HG03378 (cell line): ENCODE measurements at regions not wholly inside any gene's neighbourhood (a gene's known extent, or its start where the extent isn't known, plus 50 kb on each side); places are given as distances from the start of the nearest gene placed in this dataset.

Experiments used
- ATAC-seq: cut with Tn5 transposase; IDR thresholded peaks from one replicate; pipeline ENCODE4 v1.9.1; 2021; ENCODE audit warnings: mild to moderate bottlenecking, moderate library complexity; ENCODE audit not compliant: unreplicated experiment

- no peak for ATAC-seq
Observed at GRCh38 chr13:85498774-85499173, 300.4 kb downstream of the SLITRK6 start.

DNA sequence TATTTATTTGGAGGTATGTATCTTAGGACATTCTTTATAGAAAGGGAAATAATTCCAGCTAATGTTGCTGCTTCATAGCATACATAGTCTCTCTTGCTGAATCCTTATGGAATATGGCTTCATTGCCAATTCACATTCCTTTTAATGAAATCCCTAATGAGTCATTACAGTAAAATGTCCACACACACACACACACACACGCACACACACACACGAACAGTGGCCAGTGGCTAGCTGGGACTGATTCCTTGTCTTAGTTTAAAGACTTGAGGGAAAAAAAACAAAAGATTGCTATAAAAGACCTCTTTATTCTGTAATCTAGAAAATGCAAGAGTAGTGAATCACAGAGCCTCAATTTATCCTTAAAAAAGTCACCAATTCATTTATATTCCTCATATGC, 301.6 kb downstream of the SLITRK6 start:
- no peak for ATAC-seq

DNA sequence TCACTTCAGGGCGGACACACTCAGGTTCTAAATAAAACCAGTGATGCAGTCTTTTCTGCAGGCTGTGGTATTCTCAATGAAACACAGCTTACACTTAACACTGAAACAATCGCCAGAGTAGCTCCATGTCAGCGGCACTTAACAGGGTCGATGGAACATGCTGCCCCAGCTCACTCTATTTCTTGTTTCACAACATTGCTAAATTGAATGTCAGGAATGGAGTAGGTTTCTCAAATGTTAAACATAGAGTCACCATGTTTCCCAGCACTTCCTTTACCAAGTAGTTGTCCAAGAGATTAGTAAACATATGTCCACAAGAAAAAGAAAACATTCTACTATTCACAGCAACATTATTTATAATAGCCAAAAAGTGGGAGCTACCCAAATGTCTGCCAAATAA, 306.9 kb downstream of the SLITRK6 start:
- no peak for ATAC-seq

DNA sequence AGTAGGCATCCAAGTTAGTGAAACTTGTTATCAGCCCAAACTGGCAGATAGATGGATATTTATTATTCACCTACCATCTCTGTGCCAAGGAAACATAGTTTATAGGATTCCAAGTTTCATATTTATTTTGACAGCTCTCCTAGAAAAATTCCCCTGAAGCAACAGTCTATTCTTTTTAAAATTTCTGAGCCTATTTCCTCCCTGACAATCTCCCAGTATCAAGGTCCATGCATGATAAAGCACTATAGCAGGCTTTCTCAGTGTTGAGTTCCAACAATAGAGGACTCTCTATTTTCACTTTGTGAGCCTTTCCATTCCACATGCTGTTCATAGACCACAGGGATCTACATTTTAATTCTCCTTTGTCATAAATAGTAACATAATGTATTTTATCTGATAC, 312.6 kb downstream of the SLITRK6 start:
- ATAC-seq = no peak

GRCh38 chr13:85473144-85473543, 326.1 kb downstream of the SLITRK6 start:
- ATAC-seq = no peak

- no peak for ATAC-seq
Observed at GRCh38 chr13:85469320-85469719, 329.9 kb downstream of the SLITRK6 start.

DNA sequence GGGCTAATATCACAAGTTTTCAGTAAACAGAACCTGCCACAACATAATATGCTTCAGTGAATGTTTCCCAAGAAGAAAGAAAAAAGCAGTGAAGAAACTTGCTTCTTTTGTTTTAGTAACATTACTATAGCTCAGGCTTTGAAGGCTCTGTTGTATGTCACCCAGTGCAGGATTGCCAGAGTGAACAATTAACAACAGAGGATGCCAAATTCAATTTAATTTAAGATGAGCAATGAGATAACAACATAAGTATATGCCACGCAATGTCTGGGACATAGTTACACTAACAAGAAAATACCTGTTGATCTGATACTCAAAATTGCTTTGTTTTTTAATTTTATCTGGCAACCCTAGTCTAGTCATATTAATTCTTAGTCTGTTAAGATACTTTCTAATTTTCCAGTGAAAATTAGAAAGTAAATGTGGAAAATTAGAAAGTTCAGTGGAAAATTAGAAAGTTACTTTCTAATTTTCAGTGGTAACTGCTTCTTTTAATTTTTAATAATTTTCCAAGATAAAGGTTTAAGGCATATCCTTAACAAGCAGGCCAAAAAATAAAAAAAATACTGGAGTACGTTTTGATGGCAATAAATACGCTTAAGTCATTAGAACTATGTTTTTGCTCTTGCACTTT, 336.3 kb downstream of the SLITRK6 start:
- ATAC-seq = no peak

DNA sequence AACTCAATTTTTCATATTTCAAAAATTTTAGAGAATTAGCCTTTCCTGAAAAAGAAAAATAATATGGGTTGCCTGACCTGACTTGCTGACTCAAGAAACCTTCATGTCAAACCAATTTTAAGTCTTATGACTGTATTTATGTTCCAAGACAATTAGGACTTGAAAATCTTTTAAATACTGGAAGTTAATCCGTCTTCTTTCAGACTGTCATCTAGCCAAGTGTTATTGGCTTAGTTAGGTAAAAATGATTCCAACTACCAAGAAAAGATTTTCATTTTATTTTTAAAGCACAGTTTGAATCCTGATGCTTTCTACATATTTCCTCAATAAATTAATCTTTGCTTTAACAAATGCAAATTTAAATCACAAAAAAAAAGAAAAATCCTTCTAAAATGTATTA, 337.6 kb downstream of the SLITRK6 start:
- no peak for ATAC-seq

GRCh38 chr13:85445534-85445933, 353.7 kb downstream of the SLITRK6 start:
- ATAC-seq = no peak

GRCh38 chr13:85441975-85442374, 357.2 kb downstream of the SLITRK6 start:
- ATAC-seq = no peak

GRCh38 chr13:85441364-85441763, 357.9 kb downstream of the SLITRK6 start:
- ATAC-seq = no peak

DNA sequence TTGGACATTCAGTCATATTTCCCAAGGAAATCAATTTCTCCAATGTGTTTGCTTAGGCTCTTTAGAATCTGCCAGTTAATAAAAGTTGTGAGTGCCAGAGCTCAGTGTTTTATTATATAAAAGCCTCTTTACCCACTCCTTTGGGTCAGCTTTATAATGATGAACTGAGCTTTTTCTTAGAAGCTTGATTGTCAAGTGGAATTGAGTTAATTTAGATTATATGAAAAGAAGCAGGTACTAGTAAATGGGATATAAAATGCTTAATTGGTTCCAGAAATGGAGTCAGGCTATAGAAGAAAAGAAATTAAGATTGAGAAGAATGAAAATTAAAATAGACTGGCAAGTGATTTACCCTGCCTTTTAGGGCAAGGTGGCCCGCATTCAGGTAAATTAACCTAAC, 363.2 kb downstream of the SLITRK6 start:
- no peak for ATAC-seq

DNA sequence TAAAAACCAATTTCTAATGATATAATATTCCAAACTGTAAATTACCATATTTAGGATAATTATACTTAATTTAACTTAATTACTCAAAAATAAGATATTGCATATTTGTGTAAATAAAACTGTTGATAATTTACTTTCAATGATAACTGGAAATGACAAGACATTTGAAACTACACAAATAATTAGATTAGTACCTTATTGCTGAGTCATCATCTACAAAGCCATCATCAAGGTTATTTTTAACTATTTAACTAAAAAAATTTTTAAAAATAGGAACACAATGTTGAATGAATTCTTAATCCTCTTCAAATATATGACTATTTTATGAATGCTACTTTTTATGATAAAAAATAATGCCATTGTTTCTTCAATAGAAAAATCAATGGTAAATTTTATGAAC, 364.3 kb downstream of the SLITRK6 start:
- no peak for ATAC-seq

DNA sequence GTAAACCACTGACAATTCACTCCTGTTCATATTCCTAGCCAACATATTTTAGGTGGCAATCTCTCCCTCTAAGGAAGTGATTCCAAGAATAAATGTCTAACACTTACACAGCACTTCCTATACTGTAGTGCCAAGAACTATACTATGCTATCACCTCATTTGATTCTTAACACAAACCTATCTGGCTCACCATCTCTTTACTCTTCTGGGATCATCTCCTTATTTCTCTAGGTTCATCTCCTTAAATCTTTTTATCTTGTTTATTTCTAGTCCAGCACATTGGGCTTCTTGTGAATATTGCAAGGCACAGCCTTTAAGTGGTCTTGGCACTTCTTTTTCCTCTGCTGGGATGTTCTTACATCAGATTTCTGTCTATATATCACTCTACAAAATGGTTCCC, 366.3 kb downstream of the SLITRK6 start:
- ATAC-seq = no peak

DNA sequence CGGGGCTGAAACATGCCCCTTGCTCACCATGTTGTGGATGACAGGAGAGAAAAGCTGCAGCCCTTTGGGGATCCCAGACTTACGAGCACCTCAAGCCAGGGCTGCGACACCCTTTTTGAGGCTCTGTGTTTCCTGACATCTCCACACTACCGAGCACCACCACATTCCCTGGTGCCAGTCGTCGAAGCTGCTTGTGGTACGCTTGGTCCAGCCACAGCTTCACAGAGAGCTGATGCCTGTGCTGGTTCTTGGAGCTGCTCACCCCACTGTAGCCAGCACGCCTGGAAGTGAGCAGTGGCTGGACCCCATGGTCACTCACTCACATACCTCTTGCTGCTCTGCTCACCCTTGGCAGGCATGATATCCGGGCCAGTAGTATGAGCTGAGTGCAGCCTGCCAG, 367.5 kb downstream of the SLITRK6 start:
- no peak for ATAC-seq

DNA sequence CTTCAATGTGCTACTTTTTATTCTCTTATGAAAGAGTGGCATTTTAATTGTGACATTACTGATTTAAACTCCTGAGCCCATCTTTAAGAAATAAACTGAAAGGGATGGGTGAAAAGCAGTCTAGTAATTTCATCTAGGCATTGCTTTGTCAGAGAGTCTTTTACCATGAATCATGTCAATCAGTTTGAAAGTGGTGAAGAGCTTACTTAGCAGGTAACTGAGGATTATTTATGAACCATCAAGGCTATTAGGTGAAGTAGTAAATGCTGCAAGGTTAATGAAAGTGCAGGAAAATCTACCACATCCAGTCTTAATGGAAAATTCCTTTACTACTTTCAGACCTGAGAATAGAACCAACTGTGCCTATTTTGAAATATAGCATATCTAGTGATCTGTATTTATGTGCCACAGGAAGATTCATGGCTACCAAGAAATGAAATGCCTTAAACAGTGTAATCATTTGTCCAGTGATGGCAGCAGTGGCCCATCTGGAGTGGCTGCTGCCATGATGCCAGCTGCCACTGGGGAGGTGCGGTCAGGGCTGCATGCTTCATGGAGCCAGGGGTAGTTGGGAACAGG, 368.9 kb downstream of the SLITRK6 start:
- no peak for ATAC-seq

DNA sequence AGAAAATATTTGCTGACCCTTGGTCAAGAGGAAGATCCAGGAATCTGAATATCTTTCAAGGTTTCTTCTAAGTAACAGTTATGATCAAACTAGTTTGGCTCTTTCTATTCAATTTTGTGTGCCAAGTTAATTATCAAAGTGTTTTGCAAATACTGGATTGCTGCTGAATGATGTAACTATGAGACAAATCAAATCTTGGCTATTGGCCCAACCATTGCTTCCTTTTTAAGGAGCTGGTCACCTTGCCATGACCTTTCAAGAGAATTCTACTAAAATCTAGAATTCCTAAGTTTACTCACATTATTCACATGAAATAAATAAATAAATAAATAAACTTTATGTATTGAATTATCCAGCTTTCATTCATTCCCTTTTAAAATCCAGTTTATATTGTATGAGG, 371.8 kb downstream of the SLITRK6 start:
- ATAC-seq = no peak

- no peak for ATAC-seq
Observed at GRCh38 chr13:85420136-85420535, 379.1 kb downstream of the SLITRK6 start.

DNA sequence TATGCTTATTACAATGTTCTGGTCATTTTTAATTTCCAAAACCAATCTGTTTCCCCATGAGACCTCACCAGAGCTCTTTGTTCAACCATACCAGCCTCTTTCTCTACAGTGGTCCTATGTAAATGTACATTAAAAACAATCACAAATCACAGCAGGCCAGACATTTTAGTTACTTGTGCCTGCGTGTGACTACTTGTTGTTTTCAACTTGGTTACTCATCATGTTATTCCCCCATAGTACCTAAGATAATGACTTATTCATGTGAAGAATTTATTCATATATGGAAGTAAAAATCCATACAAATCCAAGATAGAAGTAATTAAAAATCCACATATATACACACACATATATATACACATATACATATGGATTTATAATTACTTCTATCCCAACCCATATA, 379.6 kb downstream of the SLITRK6 start:
- ATAC-seq = no peak

DNA sequence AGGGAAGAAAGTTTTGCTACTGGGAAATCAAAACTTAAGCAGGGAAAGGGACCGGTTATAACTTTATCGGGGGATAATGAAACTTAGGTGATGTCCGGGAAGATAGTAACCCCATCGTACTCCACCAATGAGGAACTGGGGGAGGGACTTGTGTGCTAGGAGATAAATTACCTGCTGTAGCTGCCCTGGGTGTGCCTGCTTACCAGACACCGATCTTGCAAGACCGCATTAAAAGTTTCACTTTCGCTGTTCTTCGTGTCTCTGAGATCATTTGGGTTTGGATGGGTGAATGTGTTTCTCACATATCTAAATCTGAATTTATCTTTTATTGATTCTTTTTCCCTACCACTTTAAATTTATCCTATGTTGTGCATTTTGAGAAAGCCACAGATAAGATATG, 381.4 kb downstream of the SLITRK6 start:
- no peak for ATAC-seq

- no peak for ATAC-seq
Observed at GRCh38 chr13:85413664-85414063, 385.6 kb downstream of the SLITRK6 start.

DNA sequence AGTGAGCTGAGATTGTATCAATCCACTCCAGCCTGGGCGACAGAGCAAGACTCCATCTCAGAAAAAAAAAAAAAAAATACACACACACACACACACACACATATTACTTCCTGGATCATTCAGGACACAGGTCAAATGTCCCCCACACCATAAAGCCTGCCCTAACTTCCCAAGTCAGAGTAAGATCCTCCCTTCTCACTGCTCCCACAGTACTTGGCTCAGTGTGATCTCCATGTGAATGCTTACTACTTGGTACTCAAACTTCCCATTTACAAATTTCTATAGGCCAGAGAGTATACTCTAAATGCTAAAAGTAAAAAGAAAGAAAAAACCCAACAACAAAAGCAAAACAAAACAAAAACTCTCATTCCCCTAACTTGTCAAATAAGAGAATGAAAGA, 386.8 kb downstream of the SLITRK6 start:
- ATAC-seq = no peak

DNA sequence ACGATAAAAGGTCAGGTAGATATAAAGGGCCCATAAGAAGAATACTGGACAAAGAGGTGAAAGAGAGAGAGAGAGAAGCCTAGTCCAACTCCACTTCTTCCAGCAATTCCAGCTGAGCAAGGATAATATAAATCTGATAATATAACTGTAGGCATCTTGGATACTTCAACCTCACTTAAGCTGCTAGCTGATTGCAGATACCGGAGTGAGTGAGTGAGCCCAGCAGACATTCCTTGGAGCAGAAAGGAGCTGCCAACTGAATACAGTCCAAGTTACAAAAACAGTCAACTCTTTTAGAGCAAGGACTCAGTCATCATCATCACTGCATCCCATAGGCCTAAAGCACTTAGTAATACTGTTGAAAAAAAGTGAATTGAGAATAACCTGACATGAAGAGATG, 387.6 kb downstream of the SLITRK6 start:
- ATAC-seq = no peak
